Kidney (tissue), 13 donors: ENCODE measurements at regions not wholly inside any gene's neighbourhood (a gene's known extent, or its start where the extent isn't known, plus 50 kb on each side); places are given as distances from the start of the nearest gene placed in this dataset.

Experiments used
- DNase-seq, 5 donors: peaks; one replicate each; pipeline ENCODE4 v3.0.0-alpha.2; 2013 to 2020
- FAIRE-seq: peaks from 2 replicates; lab custom pipeline; 2012; peaks lifted over from hg19 to GRCh38; lab: Jason Lieb, UNC
- H3K27ac ChIP-seq, 2 donors: one replicate each; pipeline ENCODE4 v1.7.0; 2013; ENCODE audit warnings: low read depth in 2 of 2, low read length in 2 of 2, inconsistent platforms in 1 of 2
- H3K27me3 ChIP-seq: one replicate; pipeline ENCODE4 v1.7.1; 2013; ENCODE audit warnings: low read length, inconsistent platforms; ENCODE audit not compliant: control insufficient read depth, insufficient read depth
- H3K36me3 ChIP-seq, 3 donors: one replicate each; pipeline versions ENCODE4 v1.7.0 to v1.7.1; 2013; ENCODE audit warnings: low read length in 3 of 3, control low read depth in 1 of 3, inconsistent platforms in 1 of 3; ENCODE audit not compliant: insufficient read depth in 3 of 3, control insufficient read depth in 2 of 3
- H3K4me1 ChIP-seq, 3 donors: one replicate each; pipeline versions ENCODE4 v1.7.0 to v1.7.1; 2013; ENCODE audit warnings: low read length in 3 of 3, inconsistent platforms in 1 of 3, low read depth in 1 of 3; ENCODE audit not compliant: control insufficient read depth in 2 of 3, insufficient read depth in 2 of 3
- H3K4me3 ChIP-seq, 3 donors: one replicate each; pipeline versions ENCODE4 v1.7.0 to v1.8.1; 2013; ENCODE audit warnings: low read length in 3 of 3, control low read depth in 1 of 3, inconsistent platforms in 1 of 3
- H3K9ac ChIP-seq, 3 donors: one replicate each; pipeline versions ENCODE4 v1.7.0 to v1.7.1; 2013; ENCODE audit warnings: low read length in 3 of 3, control low read depth in 1 of 3, inconsistent platforms in 1 of 3
- H3K9me3 ChIP-seq, 3 donors: one replicate each; pipeline versions ENCODE4 v1.7.0 to v1.7.1; 2013; ENCODE audit warnings: low read length in 3 of 3, control low read depth in 1 of 3, inconsistent platforms in 1 of 3; ENCODE audit not compliant: control insufficient read depth in 2 of 3, insufficient read depth in 1 of 3
- CTCF ChIP-seq: IDR thresholded peaks from 3 replicates; pipeline ENCODE4 v1.5.1; 2012; ENCODE audit warnings: mild to moderate bottlenecking, moderate library complexity, borderline replicate concordance; ENCODE audit not compliant: insufficient read depth; ENCODE audit errors: extremely low read depth
- intact Hi-C: fragments of 100-400 bp; cut with DNase I; formaldehyde crosslinking; loops from one replicate; pipeline ENCODE4 v1.11.1; 2022
- donor health status: control.
- donor health status: control.
- donor health status: control.
- donor health status: control.
- donor health status: control.
- donor health status: DM: yes; HTN: yes; CAD: no.
- donor health status: Normal renal cell carcinoma (clear cell type).

GRCh38 chr11:39192671-39193070 lies 2266.8 kb downstream of the LRRC4C start:
- intact Hi-C loops: no loop called here
- Histone ChIP-seq H3K36me3 (no peaks in the 10 kb centered on the region), H3K4me3 (no peak overlapping the region), H3K4me1 (no peaks in the 10 kb centered on the region), H3K27me3 (no peaks in the 10 kb centered on the region), H3K9ac (no peak overlapping the region), H3K9me3 (no peaks in the 10 kb centered on the region), H3K27ac (no peak overlapping the region)
- no peak for TF ChIP-seq CTCF
- DNase-seq (no peak), FAIRE-seq (no peak)

GRCh38 chr11:39190751-39191150 lies 2268.7 kb downstream of the LRRC4C start:
- Histone ChIP-seq H3K27me3 (no peaks in the 10 kb centered on the region), H3K27ac (no peak overlapping the region), H3K36me3 (no peaks in the 10 kb centered on the region), H3K4me1 (no peaks in the 10 kb centered on the region), H3K9me3 (no peaks in the 10 kb centered on the region), H3K9ac (no peak overlapping the region), H3K4me3 (no peak overlapping the region)
- DNase-seq (no peak), FAIRE-seq (no peak)
- intact Hi-C loops: no loop called here
- TF ChIP-seq CTCF: no peak

- Histone ChIP-seq H3K36me3 (no peaks in the 10 kb centered on the region), H3K4me3 (no peak overlapping the region), H3K4me1 (no peaks in the 10 kb centered on the region), H3K27me3 (no peaks in the 10 kb centered on the region), H3K9ac (no peak overlapping the region), H3K9me3 (no peaks in the 10 kb centered on the region), H3K27ac (no peak overlapping the region)
- FAIRE-seq: no peak
- intact Hi-C loops: no loop called here
- no peak for TF ChIP-seq CTCF
- DNase-seq: no peak
Observed at GRCh38 chr11:39177678-39178077, 2281.8 kb downstream of the LRRC4C start.

GRCh38 chr11:39174965-39175364 lies 2284.5 kb downstream of the LRRC4C start:
- Histone ChIP-seq H3K27me3 (no peaks in the 10 kb centered on the region), H3K4me1 (no peaks in the 10 kb centered on the region), H3K9ac (no peak overlapping the region), H3K27ac (no peak overlapping the region), H3K36me3 (no peaks in the 10 kb centered on the region), H3K9me3 (no peaks in the 10 kb centered on the region), H3K4me3 (no peak overlapping the region)
- FAIRE-seq (no peak), DNase-seq (no peak)
- TF ChIP-seq CTCF: no peak
- intact Hi-C loops: no loop called here
